ENCODE measurements at regions not wholly inside any gene's neighbourhood (a gene's known extent, or its start where the extent isn't known, plus 50 kb on each side); places are given as distances from the start of the nearest gene placed in this dataset.

- no peaks in the 10 kb centered on the region for H3K9me3 ChIP-seq
- no peak overlapping the region for H3K27ac ChIP-seq
- no peaks in the 10 kb centered on the region for H3K27me3 ChIP-seq
- DNase-seq: peak; percentile 32 to 33
- no peaks in the 10 kb centered on the region for H3K36me3 ChIP-seq
- TF ChIP-seq CTCF (IDR thresholded peaks at IDR 0.05) (peak in 1 of 4 experiments; percentile 6), POLR2A (IDR thresholded peaks at IDR 0.05) (no peak)
- H3K4me1 ChIP-seq: no peaks in the 10 kb centered on the region
- intact Hi-C loops (cut with DNase I; ENCODE audit: low total_unique reads): no loop called here
- no peak overlapping the region for H3K4me3 ChIP-seq
Observed at GRCh38 chr10:33559105-33559504, 224.6 kb upstream of the NRP1 start.

- no peak for TF ChIP-seq CTCF (IDR thresholded peaks at IDR 0.05)
- no peak for TF ChIP-seq POLR2A (IDR thresholded peaks at IDR 0.05)
- Histone ChIP-seq H3K27me3 (no peaks in the 10 kb centered on the region), H3K27ac (no peak overlapping the region), H3K36me3 (no peaks in the 10 kb centered on the region), H3K4me3 (no peak overlapping the region), H3K9me3 (no peaks in the 10 kb centered on the region), H3K4me1 (no peaks in the 10 kb centered on the region)
- DNase-seq: no peak
- intact Hi-C loops (cut with DNase I; ENCODE audit: low total_unique reads): no loop called here
Observed at GRCh38 chr10:33557313-33557712, 222.8 kb upstream of the NRP1 start.

- Histone ChIP-seq H3K4me3 (no peak overlapping the region), H3K27ac (no peak overlapping the region), H3K36me3 (no peaks in the 10 kb centered on the region), H3K4me1 (no peaks in the 10 kb centered on the region), H3K27me3 (no peaks in the 10 kb centered on the region), H3K9me3 (no peaks in the 10 kb centered on the region)
- TF ChIP-seq POLR2A (IDR thresholded peaks at IDR 0.05) (no peak), CTCF (IDR thresholded peaks at IDR 0.05) (no peak)
- no peak for DNase-seq
- intact Hi-C loops (cut with DNase I; ENCODE audit: low total_unique reads): no loop called here
Observed at GRCh38 chr10:33556620-33557019, 222.2 kb upstream of the NRP1 start.

- no peak for TF ChIP-seq POLR2A (IDR thresholded peaks at IDR 0.05)
- TF ChIP-seq CTCF (IDR thresholded peaks at IDR 0.05): no peak
- no peaks in the 10 kb centered on the region for H3K36me3 ChIP-seq
- H3K9me3 ChIP-seq: no peaks in the 10 kb centered on the region
- no peak overlapping the region for H3K27ac ChIP-seq
- no peak for DNase-seq
- intact Hi-C loops (cut with DNase I; ENCODE audit: low total_unique reads): no loop called here
- H3K4me1 ChIP-seq: no peaks in the 10 kb centered on the region
- no peaks in the 10 kb centered on the region for H3K27me3 ChIP-seq
- no peak overlapping the region for H3K4me3 ChIP-seq
Observed at GRCh38 chr10:33556103-33556502, 221.6 kb upstream of the NRP1 start.

- Histone ChIP-seq H3K4me3 (no peak overlapping the region), H3K9me3 (no peaks in the 10 kb centered on the region), H3K27ac (no peak overlapping the region), H3K27me3 (no peaks in the 10 kb centered on the region), H3K4me1 (no peaks in the 10 kb centered on the region), H3K36me3 (no peaks in the 10 kb centered on the region)
- DNase-seq: no peak
- intact Hi-C loops (cut with DNase I; ENCODE audit: low total_unique reads): no loop called here
- TF ChIP-seq CTCF (IDR thresholded peaks at IDR 0.05): no peak
- no peak for TF ChIP-seq POLR2A (IDR thresholded peaks at IDR 0.05)
Observed at GRCh38 chr10:33553748-33554571, 219.5 kb upstream of the NRP1 start.

All from uterus (tissue), 3 donors.